ENCODE measurements at regions not wholly inside any gene's neighbourhood (a gene's known extent, or its start where the extent isn't known, plus 50 kb on each side); places are given as distances from the start of the nearest gene placed in this dataset.
"Not testable (repeated sequence)": the region's sequence is repeated elsewhere in the genome, so short reads cannot be mapped to it uniquely, and the experiment has no call there.

DNA sequence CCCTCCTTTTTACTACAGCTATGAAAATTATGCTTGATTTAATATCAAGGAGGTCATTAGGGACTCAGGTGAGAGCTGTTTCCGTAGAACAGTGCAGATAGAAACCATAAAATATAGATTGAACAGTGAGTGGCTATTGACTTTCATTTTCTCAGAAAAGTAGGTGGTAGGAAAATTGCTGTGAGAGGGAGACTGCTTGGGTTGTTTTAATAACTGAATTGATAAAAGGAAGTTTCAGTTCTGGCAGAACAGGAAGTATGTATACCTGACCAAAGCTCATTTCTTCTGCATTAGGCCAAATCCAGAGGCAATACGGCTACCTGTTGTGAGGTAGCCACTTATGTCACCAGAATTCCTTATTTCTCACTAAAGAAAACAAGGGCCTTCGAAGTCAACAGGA, 761.7 kb upstream of the ARRDC3 start:
- ATAC-seq (no peak), DNase-seq (no peak)
- Histone ChIP-seq H3K4me1 (ENCODE audit: low read depth) (no peaks in the 10 kb centered on the region), H3K36me3 (ENCODE audit: low read depth) (no peaks in the 10 kb centered on the region), H3K4me3 (no peak overlapping the region), H3K9me3 (no peaks in the 10 kb centered on the region)
- intact Hi-C loops (cut with DNase I, micrococcal nuclease): no loop called here
- TF ChIP-seq, protein P1, sequence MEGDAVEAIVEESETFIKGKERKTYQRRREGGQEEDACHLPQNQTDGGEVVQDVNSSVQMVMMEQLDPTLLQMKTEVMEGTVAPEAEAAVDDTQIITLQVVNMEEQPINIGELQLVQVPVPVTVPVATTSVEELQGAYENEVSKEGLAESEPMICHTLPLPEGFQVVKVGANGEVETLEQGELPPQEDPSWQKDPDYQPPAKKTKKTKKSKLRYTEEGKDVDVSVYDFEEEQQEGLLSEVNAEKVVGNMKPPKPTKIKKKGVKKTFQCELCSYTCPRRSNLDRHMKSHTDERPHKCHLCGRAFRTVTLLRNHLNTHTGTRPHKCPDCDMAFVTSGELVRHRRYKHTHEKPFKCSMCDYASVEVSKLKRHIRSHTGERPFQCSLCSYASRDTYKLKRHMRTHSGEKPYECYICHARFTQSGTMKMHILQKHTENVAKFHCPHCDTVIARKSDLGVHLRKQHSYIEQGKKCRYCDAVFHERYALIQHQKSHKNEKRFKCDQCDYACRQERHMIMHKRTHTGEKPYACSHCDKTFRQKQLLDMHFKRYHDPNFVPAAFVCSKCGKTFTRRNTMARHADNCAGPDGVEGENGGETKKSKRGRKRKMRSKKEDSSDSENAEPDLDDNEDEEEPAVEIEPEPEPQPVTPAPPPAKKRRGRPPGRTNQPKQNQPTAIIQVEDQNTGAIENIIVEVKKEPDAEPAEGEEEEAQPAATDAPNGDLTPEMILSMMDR (IDR thresholded peaks at IDR 0.05): no peak

- DNase-seq; intact Hi-C loops (cut with DNase I, micrococcal nuclease); H3K4me1 ChIP-seq (ENCODE audit: low read depth): not testable (repeated sequence)
Observed at GRCh38 chr5:92132294-92132908, 749.3 kb upstream of the ARRDC3 start.

GRCh38 chr5:92126182-92126581, 743.1 kb upstream of the ARRDC3 start:
- DNase-seq: no peak
- H3K9me3 ChIP-seq: no peaks in the 10 kb centered on the region
- no peak for ATAC-seq
- H3K4me3 ChIP-seq: no peak overlapping the region
- no peaks in the 10 kb centered on the region for H3K4me1 ChIP-seq (ENCODE audit: low read depth)
- intact Hi-C loops (cut with DNase I, micrococcal nuclease): no loop called here
- no peaks in the 10 kb centered on the region for H3K36me3 ChIP-seq (ENCODE audit: low read depth)
- TF ChIP-seq, protein P1 (IDR thresholded peaks at IDR 0.05): no peak

More at GRCh38 chr5:92132294-92132908, 749.3 kb upstream of the ARRDC3 start:
- H3K4me3 ChIP-seq; ATAC-seq; H3K36me3 ChIP-seq (ENCODE audit: low read depth); H3K9me3 ChIP-seq: not testable (repeated sequence)

DNA sequence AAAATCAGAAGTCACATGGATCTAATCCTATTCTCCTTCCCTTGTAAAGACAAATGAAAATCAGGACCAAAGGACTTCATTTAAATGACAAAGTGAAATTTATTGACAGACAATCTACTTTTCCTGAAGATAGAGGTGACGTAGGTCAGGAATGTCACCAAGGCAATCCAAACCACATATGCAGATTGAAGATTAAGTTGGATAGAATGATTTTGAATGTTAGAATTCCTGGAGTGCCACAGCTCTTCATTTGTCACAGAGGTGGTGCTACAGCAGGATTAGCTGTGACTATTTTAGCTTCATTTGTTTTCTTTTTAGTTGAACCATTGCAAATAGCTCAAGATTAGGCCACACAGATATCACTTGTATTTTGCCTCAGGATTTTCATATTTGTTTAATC, 736.0 kb upstream of the ARRDC3 start:
- ATAC-seq (no peak), DNase-seq (no peak)
- no peaks in the 10 kb centered on the region for H3K9me3 ChIP-seq
- no peaks in the 10 kb centered on the region for H3K4me1 ChIP-seq (ENCODE audit: low read depth)
- H3K36me3 ChIP-seq (ENCODE audit: low read depth): no peaks in the 10 kb centered on the region
- intact Hi-C loops (cut with DNase I, micrococcal nuclease): no loop called here
- no peak overlapping the region for H3K4me3 ChIP-seq
- TF ChIP-seq, protein P1 (IDR thresholded peaks at IDR 0.05): no peak

DNA sequence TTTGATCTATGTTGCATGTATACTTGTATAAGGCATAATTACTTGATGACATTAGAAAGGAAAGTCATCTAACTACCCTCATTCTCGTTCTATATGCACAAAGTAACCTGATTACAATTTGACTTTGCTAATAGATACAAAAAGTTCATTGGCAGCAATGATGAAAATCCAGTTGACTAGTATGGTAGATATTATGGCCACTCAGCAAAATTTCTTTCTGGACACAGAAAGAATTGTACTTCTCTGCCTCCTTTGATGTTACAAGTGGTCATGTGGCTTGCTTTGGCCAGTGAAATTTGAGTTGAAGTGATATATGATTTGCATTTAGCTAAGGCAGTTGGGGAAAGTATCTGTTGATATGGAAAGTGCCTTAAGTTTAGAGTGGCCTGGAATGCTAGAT, 723.7 kb upstream of the ARRDC3 start:
- no peaks in the 10 kb centered on the region for H3K4me1 ChIP-seq (ENCODE audit: low read depth)
- ATAC-seq: no peak
- no peaks in the 10 kb centered on the region for H3K36me3 ChIP-seq (ENCODE audit: low read depth)
- intact Hi-C loops (cut with DNase I, micrococcal nuclease): no loop called here
- no peaks in the 10 kb centered on the region for H3K9me3 ChIP-seq
- TF ChIP-seq, protein P1 (IDR thresholded peaks at IDR 0.05): no peak
- DNase-seq: no peak
- no peak overlapping the region for H3K4me3 ChIP-seq

DNA sequence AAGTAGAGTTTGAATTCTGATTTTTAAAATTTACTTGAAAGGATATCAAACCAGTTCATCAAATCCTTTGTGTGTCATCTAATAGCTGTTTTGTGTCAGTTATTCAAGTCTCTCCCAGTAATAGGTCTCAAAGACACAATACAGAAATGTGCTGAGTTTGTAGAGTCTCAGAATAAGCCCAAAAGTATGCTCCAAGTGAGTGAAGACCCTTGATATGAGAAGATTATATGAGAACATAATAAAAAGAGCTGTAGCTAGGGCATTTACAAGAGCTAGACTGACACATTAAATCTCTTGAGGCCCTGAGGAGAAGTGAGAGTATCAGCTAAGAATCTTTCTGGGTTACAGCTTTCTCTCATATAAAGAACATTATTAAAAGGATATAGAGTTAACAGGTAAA, 721.0 kb upstream of the ARRDC3 start:
- Histone ChIP-seq H3K36me3 (ENCODE audit: low read depth) (no peaks in the 10 kb centered on the region), H3K9me3 (no peaks in the 10 kb centered on the region), H3K4me1 (ENCODE audit: low read depth) (no peaks in the 10 kb centered on the region), H3K4me3 (no peak overlapping the region)
- intact Hi-C loops (cut with DNase I, micrococcal nuclease): no loop called here
- no peak for DNase-seq
- TF ChIP-seq, protein P1 (IDR thresholded peaks at IDR 0.05): no peak
- no peak for ATAC-seq

Measured in mucosa of descending colon (tissue), 3 donors.